ENCODE measurements at regions not wholly inside any gene's neighbourhood (a gene's known extent, or its start where the extent isn't known, plus 50 kb on each side); places are given as distances from the start of the nearest gene placed in this dataset.

GRCh38 chr5:174552428-174552827, 172.0 kb upstream of the MSX2 start:
- no peak overlapping the region for H4K8ac ChIP-seq (ENCODE audit: extremely low read depth, insufficient read depth, low read length)
- no peak overlapping the region for H4K5ac ChIP-seq (ENCODE audit: insufficient read length, low read depth, low read length)
- H2BK5ac ChIP-seq (ENCODE audit: low read depth, low read length) = no peak overlapping the region
- H3K4me2 ChIP-seq (ENCODE audit: insufficient read depth in 1 of 2, low read depth in 2 of 2, low read length in 2 of 2) = no peak overlapping the region
- DNase-seq (ENCODE audit: low read depth in 1 of 2, low spot score in 2 of 2) (no peak), FAIRE-seq (no peak)
- no peak overlapping the region for H4K91ac ChIP-seq (replicated peaks; ENCODE audit: insufficient read length, low read length)
- H2BK20ac ChIP-seq (ENCODE audit: low read length) = no peak overlapping the region
- no peak overlapping the region for H3K56ac ChIP-seq (replicated peaks; ENCODE audit: insufficient read length, low read depth, low read length)
- TF ChIP-seq CTCF (IDR thresholded peaks at IDR 0.05; ENCODE audit: control extremely low read depth in 1 of 3, insufficient read depth in 1 of 3, low read depth in 1 of 3, low read length in 3 of 3) (peak in 2 of 3 experiments; percentile 13 to 16; a peak in 2 of 4 replicates), RAD21 (IDR thresholded peaks at IDR 0.05 in 1 of 2, conservative IDR thresholded peaks at IDR 0.05 in 1 of 2; ENCODE audit: low read depth in 2 of 2, low read length in 2 of 2) (no peak; a peak in 1 of 4 replicates)
- no peak overlapping the region for H3K14ac ChIP-seq (ENCODE audit: insufficient read length)
- no peaks in the 10 kb centered on the region for H3K9me3 ChIP-seq (ENCODE audit: insufficient read depth in 2 of 2, low read depth in 1 of 2, low read length in 1 of 2)
- H2AK5ac ChIP-seq (ENCODE audit: low read depth, low read length) = no peak overlapping the region
- no peaks in the 10 kb centered on the region for H3K79me2 ChIP-seq (ENCODE audit: control insufficient read depth in 1 of 2, insufficient read depth in 2 of 2, low read length in 2 of 2)
- no peak overlapping the region for H2BK120ac ChIP-seq (replicated peaks; ENCODE audit: low read depth, low read length)
- no peak overlapping the region for H3K27ac ChIP-seq (ENCODE audit: low read depth, low read length)
- POLR2A ChIA-PET (ENCODE audit: partially characterized antibody) = no interaction called here
- H2BK12ac ChIP-seq (ENCODE audit: low read depth, low read length) = no peak overlapping the region
- H3K27me3 ChIP-seq (replicated peaks in 1 of 4; ENCODE audit: control insufficient read depth in 3 of 4, extremely low read depth in 1 of 4, insufficient read depth in 3 of 4, low read length in 3 of 4) = no peaks in the 10 kb centered on the region
- H3K9ac ChIP-seq (replicated peaks in 1 of 4; ENCODE audit: extremely low read depth in 1 of 4, low read depth in 3 of 4, low read length in 3 of 4) = no peak overlapping the region
- H2BK15ac ChIP-seq (ENCODE audit: low read length) = no peak overlapping the region
- H3K36me3 ChIP-seq (ENCODE audit: control insufficient read depth in 2 of 4, insufficient read depth in 4 of 4, low read length in 3 of 4) = no peaks in the 10 kb centered on the region
- no peak overlapping the region for H3K4me3 ChIP-seq (ENCODE audit: extremely low read depth in 1 of 4, insufficient read depth in 2 of 4, low read depth in 3 of 4, low read length in 4 of 4)
- no peak overlapping the region for H3K23ac ChIP-seq (ENCODE audit: insufficient read length)
- CTCF ChIA-PET (ENCODE audit: partially characterized antibody) = interaction anchor here (0.8 kb wide), 1 partner anchor 19 kb away, joined by 3 read pairs; no protein-coding TSS in a partner anchor
- H3K4me1 ChIP-seq (replicated peaks in 1 of 4; ENCODE audit: control insufficient read depth in 3 of 4, insufficient read depth in 4 of 4, low read length in 3 of 4) = no peaks in the 10 kb centered on the region
- H3K18ac ChIP-seq (ENCODE audit: extremely low read depth, low read length) = no peak overlapping the region
- H3K79me1 ChIP-seq (ENCODE audit: low read depth, low read length) = no peaks in the 10 kb centered on the region
- WGBS, 2 experiments (ENCODE audit: extremely low coverage in 1 of 2, insufficient coverage in 1 of 2, insufficient read length in 1 of 2, insufficient replicate concordance in 2 of 2, low coverage in 1 of 2, low lambda C conversion rate in 2 of 2, missing lambda C conversion rate in 1 of 2) = 82% methylated on average over 8 of the region's 8 CpGs; no CpG with 5 or more reads in 1 of the 2 experiments
- H3K23me2 ChIP-seq (ENCODE audit: low read depth, low read length) = peaks cover 2% of the 10 kb centered on the region; the same call in 1 of the 2 replicates
- H4K20me1 ChIP-seq (replicated peaks in 1 of 2; ENCODE audit: control insufficient read depth in 1 of 2, insufficient read depth in 2 of 2, low read length in 2 of 2) = no peaks in the 10 kb centered on the region
- H2AFZ ChIP-seq (ENCODE audit: low read length) = no peak overlapping the region
- H3K4ac ChIP-seq (replicated peaks; ENCODE audit: insufficient read length, low read depth, low read length) = no peak overlapping the region
